LoVo (cell line): ENCODE measurements at regions not wholly inside any gene's neighbourhood (a gene's known extent, or its start where the extent isn't known, plus 50 kb on each side); places are given as distances from the start of the nearest gene placed in this dataset.
"Not testable (repeated sequence)": the region's sequence is repeated elsewhere in the genome, so short reads cannot be mapped to it uniquely, and the experiment has no call there.

Experiments
- DNase-seq: peaks from one replicate; pipeline ENCODE4 v3.0.0-alpha.2; 2016; ENCODE audit warnings: low spot score

- DNase-seq, result no peak
These were observed 97.2 kb downstream of the KDR start for GRCh38 chr4:55028196-55028595.

DNA sequence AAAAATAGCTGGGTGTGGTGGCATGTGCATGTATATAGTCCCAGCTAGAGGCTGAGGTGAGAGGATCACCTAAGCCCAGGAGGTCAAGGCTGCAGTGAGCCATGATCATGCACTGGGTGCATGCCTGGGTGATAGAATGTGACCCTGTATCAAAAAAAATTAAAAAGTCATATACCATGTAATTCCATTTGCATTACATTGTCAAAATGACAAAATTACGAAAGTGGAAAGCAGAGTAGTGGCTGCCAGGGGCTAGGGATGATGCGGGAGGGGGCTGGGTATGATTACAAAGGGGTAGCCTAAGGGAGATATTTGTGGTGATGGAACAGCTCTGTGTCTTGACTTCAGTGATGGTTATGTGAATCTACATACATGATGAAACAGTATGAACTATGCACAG lies 97.8 kb downstream of the KDR start:
- DNase-seq, result no peak

DNA sequence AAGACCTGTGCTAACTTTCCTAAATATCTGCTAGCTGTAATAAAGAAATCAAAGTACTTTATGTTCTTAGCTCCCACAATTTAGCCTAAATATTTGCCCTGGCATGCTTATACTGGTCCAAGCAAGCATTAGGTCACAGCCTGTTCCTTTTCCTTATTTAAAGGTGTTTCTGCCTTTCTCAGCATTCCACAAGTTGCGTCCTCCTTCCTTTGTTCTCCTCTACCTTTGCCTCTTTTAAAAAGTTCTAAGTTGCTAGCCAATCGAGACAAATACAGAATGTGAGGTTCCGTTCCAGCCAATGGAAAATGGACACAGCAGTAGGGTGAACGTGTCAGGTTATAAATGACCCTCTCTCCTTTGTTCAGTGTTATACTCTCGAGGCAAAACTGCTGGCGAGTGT lies 99.9 kb downstream of the KDR start:
- DNase-seq, result not testable (repeated sequence)

DNA sequence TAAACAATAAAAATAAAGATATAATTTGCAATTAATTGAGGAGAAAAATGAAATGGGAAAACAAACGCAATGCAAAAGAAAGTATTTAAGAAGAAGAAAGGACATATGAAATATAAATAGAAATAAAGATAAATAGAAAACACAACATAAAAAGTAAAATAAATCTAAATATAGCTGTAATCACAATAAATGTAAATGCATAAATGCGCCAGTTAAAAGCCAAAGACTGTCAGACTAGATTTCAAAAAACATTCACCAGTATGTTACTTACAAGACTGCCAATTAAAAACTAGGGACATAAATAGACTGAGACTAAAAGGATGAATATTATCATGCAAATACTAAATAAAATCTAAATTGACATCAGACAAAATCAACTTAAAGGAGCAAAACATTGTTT lies 102.4 kb downstream of the KDR start:
- no peak for DNase-seq

- DNase-seq, result no peak
These were observed 104.2 kb downstream of the KDR start for GRCh38 chr4:55021214-55021613.

DNA sequence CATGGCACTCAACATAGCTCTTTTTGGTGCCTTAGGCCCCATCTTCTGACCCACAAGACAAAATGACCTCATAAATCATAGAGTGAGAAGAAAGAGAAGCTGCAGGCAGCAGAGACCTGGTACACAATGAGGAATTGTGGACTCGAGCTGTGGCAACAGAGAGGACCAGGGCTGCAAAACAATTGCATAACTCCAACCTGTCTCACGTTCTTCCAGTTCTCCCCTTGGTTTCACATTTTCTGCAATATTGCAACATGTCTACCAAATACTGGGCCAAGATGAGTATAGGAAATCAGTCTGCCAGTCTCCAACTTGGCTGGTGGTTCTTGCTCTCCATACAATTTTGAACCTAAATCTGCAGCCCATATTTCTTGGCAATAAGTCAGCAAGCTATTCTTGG lies 105.3 kb downstream of the KDR start:
- DNase-seq, result no peak

GRCh38 chr4:55018978-55019377 lies 106.4 kb downstream of the KDR start:
- no peak for DNase-seq

DNA sequence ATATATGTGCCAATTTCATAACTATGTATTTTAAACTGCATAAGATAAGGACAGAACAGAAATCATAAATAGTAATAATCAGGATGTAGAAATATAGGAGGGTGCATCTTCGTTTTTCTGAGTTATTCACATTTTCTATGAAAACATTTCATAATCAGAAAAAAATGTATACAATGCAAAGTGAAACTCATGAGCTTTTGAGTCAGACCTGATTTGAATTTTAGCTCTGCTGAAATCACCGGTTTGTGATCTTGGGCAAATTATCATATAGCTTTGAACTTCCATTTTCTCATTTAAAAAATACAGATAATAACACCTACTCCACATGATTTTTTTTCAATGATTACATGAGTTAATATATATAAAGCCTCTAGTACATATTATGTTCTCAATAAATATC lies 106.9 kb downstream of the KDR start:
- no peak for DNase-seq

DNA sequence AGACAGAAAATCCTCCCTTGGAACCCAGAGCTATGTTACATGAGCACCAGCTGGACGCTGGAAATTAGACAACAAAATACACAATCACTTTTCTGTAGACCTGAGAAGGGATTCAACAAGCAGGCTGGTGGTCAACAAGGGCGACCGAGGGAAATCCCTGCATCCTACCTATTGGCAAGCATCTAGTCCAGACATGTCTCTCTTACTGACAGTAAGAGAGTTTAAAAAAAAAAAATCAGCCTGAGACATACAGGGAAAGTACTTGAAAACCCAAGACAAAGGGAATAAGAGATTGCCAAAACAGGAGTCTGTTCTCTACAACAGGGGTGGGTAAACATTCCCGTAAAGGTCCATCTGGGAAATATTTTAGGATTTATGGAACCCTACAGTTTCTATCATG lies 108.0 kb downstream of the KDR start:
- DNase-seq, result no peak

- DNase-seq, result no peak
These were observed 109.3 kb downstream of the KDR start for GRCh38 chr4:55016131-55016530.

- no peak for DNase-seq
These were observed 110.5 kb downstream of the KDR start for GRCh38 chr4:55014876-55015275.

- DNase-seq, result no peak
These were observed 111.9 kb downstream of the KDR start for GRCh38 chr4:55013431-55013955.

GRCh38 chr4:55012363-55013230 lies 112.8 kb downstream of the KDR start:
- DNase-seq, result no peak

DNA sequence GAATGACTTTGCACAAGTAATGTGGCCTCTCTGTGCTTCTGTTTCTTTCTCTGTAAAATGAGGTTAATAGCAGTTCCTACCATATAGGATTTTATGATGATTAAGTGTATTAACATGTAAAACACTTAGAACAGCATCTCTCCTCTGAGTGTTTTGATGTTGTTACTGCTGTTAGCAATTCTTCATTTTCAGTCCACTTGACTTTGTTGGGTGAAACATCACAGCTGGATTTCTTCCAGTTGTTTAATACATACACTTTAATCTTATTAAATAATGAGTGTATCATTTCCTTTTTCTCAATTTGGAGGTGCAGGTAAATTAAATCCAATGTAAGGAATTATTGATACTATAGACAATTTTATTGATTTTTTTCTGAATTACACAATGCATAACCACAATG lies 113.6 kb downstream of the KDR start:
- DNase-seq, result no peak

- no peak for DNase-seq
These were observed 114.8 kb downstream of the KDR start for GRCh38 chr4:55010550-55010949.

DNA sequence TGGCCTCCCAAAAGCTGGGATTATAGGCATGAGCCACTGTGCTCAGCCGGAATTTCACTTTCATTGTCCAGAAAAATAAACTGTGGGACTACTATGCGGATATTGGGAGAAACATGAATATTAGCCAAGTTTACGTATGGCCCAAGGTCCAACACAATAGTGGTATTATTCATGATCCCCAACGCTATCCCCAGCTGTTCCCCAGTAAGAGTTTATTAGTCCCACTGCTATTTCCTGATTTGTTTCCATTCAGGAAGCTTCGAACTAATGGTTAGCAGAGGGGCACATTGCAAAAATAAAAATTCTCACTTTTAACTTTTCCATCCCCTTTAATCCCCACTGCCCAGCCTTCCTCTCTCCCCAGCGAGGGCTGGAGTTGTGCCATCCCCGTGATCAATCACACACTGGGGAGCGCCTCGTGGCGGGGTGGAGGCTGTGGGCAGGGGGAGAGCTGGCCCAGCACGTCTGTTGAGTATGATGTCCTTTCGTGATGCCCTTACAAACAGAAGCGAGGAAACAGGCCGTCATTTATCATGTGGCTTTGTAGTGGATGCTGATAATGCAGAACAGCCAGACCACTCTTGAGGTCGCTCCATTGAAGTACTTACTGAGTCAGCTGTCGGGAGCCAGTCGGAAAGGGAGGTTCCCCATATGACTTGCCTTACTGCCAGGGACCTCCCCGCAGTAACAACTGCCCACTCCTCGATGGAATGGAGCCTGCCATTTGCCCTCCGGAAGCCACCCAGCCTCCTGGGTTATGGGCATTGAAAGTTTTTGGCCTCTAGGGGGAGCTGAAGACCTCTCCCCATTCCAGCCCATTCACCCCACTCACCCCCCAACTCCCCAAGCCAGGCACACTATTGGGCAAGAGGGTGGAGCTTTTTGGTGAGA lies 117.0 kb downstream of the KDR start:
- DNase-seq, result no peak

GRCh38 chr4:55005910-55006309 lies 119.5 kb downstream of the KDR start:
- DNase-seq, result no peak

GRCh38 chr4:55004831-55005230 lies 120.6 kb downstream of the KDR start:
- no peak for DNase-seq

DNA sequence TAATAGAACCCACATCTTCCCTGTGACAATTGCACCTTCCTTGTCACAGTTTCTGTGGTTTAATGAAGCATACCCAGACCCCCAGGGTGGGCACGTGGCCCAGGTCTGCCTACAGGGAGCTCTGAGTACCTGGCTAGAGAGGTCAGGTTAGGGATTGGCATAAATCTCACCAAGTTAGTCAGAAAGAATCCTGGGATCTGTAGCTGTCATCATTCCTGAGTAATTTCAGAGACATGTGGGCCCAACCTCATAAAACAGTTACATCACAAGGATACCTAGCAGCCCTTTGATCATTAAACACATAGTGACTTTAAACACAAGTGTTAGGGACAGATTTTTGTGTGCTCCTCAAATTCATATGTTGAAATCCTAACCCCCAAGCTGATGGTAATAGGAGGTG lies 123.0 kb downstream of the KDR start:
- peak; percentile 33 for DNase-seq

DNA sequence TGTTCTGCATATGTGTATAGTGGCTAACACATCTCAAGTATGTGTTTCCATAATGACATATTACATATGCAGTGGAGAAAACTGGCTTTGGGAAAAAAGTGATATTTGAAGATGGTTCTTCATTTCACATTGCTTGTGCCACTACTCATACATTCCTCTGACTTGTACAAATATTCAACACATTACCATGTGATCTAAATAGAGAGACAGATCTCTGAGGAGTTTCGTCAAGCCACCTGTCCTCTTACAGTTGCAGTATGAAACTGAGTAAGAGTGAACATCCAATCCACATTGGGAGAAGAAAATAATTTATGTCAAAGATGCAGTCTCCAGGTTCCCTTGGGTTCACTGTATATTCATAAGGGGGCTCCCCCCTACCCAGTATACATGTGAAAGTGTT lies 123.9 kb downstream of the KDR start:
- DNase-seq, result no peak

DNA sequence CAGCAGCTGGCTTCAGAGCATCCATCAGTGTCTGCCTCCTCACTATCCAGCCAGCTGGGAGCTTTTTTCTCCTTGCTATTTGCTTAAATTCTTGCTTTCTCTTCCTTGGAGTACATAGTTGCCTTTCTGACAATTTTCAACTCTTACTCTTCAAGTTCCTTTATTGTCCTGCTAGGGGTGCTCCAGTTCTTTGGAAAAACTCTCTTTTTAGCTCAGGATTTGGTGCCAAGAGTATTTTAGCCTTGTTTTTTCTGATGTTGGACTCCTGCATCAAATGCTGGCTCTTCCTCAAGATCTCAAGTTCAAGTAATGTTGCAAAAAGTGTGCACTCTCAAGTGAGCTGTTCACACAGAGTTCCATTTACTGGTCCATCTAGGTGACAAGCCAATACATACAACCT lies 126.4 kb downstream of the KDR start:
- DNase-seq, result no peak

DNA sequence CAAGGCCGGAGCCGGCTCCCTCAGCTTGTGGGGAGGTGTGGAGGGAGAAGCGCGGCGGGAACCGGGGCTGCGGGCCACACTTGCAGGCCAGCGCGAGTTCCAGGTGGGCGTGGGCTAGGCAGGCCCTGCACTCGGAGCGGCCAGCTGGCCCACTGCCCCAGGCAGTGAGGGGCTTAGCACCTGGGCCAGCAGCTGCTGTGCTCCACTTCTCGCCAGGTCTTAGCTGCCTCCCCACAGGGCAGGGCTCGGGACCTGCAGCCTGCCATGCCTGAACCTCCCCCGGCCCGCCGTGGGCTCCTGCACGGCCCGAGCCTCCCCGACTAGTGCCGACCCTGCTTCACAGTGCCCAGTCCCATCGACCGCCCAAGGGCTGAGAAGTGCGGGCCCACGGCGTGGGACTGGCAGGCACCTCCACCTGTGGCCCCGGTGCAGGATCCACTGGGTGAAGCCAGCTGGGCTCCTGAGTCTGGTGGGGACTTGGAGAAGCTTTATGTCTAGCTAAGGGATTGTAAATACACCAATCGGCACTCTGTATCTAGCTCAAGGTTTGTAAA lies 131.8 kb downstream of the KDR start:
- not testable (repeated sequence) for DNase-seq

DNA sequence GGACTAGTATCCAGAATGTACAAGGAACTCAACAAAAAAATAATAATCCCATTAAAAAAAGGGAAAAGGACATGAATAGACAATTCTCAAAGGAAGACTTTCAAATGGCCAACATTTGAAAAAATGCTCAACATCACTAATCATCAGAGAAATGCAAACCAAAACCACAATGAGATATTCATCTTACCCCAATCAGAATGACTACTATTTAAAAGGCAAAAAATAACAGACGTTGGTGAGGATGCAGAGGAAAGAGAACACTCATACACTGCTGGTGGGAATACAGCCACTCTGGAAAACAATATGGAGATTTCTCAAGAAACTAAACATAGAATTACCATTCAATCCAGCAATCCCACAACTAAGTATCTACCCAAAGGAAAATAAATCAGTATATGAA lies 133.1 kb downstream of the KDR start:
- DNase-seq, result no peak
